ENCODE measurements at regions not wholly inside any gene's neighbourhood (a gene's known extent, or its start where the extent isn't known, plus 50 kb on each side); places are given as distances from the start of the nearest gene placed in this dataset.

DNA sequence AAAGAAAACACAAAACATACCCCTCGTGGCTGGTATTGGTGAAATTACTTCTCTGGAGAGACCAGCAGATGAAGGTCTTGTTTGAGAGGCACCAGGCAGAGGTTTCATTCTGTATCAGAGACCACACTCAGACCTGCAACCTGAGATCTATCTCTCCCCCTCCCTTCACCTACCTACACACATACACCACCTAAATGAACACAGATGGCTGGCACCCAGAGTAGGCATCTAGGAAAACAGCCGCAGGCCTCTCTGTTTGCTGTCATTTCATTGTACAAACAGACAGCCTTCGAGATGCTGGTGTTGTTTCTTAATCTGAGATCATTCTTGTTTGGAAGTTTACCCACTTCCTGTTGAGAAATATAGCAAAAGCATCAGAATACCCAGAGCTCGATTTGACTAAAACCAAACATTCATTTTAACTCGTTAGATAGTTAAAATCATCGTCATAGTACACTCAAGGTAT, 173.9 kb upstream of the SLC25A13 start:
- TF ChIP-seq, protein P1, sequence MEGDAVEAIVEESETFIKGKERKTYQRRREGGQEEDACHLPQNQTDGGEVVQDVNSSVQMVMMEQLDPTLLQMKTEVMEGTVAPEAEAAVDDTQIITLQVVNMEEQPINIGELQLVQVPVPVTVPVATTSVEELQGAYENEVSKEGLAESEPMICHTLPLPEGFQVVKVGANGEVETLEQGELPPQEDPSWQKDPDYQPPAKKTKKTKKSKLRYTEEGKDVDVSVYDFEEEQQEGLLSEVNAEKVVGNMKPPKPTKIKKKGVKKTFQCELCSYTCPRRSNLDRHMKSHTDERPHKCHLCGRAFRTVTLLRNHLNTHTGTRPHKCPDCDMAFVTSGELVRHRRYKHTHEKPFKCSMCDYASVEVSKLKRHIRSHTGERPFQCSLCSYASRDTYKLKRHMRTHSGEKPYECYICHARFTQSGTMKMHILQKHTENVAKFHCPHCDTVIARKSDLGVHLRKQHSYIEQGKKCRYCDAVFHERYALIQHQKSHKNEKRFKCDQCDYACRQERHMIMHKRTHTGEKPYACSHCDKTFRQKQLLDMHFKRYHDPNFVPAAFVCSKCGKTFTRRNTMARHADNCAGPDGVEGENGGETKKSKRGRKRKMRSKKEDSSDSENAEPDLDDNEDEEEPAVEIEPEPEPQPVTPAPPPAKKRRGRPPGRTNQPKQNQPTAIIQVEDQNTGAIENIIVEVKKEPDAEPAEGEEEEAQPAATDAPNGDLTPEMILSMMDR (IDR thresholded peaks at IDR 0.05; ENCODE audit: low read depth, low read length, missing input control): no peak
- TF ChIP-seq, protein P2, sequence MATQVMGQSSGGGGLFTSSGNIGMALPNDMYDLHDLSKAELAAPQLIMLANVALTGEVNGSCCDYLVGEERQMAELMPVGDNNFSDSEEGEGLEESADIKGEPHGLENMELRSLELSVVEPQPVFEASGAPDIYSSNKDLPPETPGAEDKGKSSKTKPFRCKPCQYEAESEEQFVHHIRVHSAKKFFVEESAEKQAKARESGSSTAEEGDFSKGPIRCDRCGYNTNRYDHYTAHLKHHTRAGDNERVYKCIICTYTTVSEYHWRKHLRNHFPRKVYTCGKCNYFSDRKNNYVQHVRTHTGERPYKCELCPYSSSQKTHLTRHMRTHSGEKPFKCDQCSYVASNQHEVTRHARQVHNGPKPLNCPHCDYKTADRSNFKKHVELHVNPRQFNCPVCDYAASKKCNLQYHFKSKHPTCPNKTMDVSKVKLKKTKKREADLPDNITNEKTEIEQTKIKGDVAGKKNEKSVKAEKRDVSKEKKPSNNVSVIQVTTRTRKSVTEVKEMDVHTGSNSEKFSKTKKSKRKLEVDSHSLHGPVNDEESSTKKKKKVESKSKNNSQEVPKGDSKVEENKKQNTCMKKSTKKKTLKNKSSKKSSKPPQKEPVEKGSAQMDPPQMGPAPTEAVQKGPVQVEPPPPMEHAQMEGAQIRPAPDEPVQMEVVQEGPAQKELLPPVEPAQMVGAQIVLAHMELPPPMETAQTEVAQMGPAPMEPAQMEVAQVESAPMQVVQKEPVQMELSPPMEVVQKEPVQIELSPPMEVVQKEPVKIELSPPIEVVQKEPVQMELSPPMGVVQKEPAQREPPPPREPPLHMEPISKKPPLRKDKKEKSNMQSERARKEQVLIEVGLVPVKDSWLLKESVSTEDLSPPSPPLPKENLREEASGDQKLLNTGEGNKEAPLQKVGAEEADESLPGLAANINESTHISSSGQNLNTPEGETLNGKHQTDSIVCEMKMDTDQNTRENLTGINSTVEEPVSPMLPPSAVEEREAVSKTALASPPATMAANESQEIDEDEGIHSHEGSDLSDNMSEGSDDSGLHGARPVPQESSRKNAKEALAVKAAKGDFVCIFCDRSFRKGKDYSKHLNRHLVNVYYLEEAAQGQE (IDR thresholded peaks at IDR 0.05): no peak
- TF ChIP-seq RAD21 (IDR thresholded peaks at IDR 0.05) (no peak), YY1 (IDR thresholded peaks at IDR 0.05) (no peak), RXRA (IDR thresholded peaks at IDR 0.05) (no peak), EGR1 (IDR thresholded peaks at IDR 0.05; ENCODE audit: low read depth in 2 of 2) (no peak), HNF4A (conservative IDR thresholded peaks at IDR 0.05) (no peak), GABPA (IDR thresholded peaks at IDR 0.05 in 1 of 2, conservative IDR thresholded peaks at IDR 0.05 in 1 of 2) (no peak), TAF1 (conservative IDR thresholded peaks at IDR 0.05) (no peak), FOXA1 (IDR thresholded peaks at IDR 0.05) (no peak)
- TF ChIP-seq, protein P3, sequence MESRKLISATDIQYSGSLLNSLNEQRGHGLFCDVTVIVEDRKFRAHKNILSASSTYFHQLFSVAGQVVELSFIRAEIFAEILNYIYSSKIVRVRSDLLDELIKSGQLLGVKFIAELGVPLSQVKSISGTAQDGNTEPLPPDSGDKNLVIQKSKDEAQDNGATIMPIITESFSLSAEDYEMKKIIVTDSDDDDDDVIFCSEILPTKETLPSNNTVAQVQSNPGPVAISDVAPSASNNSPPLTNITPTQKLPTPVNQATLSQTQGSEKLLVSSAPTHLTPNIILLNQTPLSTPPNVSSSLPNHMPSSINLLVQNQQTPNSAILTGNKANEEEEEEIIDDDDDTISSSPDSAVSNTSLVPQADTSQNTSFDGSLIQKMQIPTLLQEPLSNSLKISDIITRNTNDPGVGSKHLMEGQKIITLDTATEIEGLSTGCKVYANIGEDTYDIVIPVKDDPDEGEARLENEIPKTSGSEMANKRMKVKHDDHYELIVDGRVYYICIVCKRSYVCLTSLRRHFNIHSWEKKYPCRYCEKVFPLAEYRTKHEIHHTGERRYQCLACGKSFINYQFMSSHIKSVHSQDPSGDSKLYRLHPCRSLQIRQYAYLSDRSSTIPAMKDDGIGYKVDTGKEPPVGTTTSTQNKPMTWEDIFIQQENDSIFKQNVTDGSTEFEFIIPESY (IDR thresholded peaks at IDR 0.05): no peak
- TF ChIP-seq, protein P4, sequence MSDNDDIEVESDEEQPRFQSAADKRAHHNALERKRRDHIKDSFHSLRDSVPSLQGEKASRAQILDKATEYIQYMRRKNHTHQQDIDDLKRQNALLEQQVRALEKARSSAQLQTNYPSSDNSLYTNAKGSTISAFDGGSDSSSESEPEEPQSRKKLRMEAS (IDR thresholded peaks at IDR 0.05): no peak

Data from liver (tissue), 3 donors.